Activated CD4-positive, alpha-beta T cell treated with anti-CD3 and anti-CD28 coated beads for 4 hours (primary cell): ENCODE measurements at regions not wholly inside any gene's neighbourhood (a gene's known extent, or its start where the extent isn't known, plus 50 kb on each side); places are given as distances from the start of the nearest gene placed in this dataset.
"Not testable (repeated sequence)": the region's sequence is repeated elsewhere in the genome, so short reads cannot be mapped to it uniquely, and the experiment has no call there.

Experiments
- DNase-seq, 2 donors: peaks; one replicate each; pipeline ENCODE4 v3.0.0-alpha.2; 2020

- DNase-seq = peak; percentile 15 to 17
These were observed 135.2 kb upstream of the CLINT1 start for GRCh38 chr5:157993986-157994691.

- DNase-seq = no peak
These were observed 134.3 kb upstream of the CLINT1 start for GRCh38 chr5:157993201-157993600.

- DNase-seq = no peak
These were observed 131.7 kb upstream of the CLINT1 start for GRCh38 chr5:157990583-157991181.

- DNase-seq = no peak
These were observed 130.4 kb upstream of the CLINT1 start for GRCh38 chr5:157989296-157989695.

GRCh38 chr5:157987259-157987658 lies 128.3 kb upstream of the CLINT1 start:
- DNase-seq = no peak

- no peak for DNase-seq
These were observed 127.6 kb upstream of the CLINT1 start for GRCh38 chr5:157986431-157986990.

- DNase-seq = no peak
These were observed 125.7 kb upstream of the CLINT1 start for GRCh38 chr5:157984611-157985010.

- DNase-seq = no peak
These were observed 125.1 kb upstream of the CLINT1 start for GRCh38 chr5:157983906-157984551.

GRCh38 chr5:157978061-157978460 lies 119.1 kb upstream of the CLINT1 start:
- DNase-seq = no peak

GRCh38 chr5:157976429-157976828 lies 117.5 kb upstream of the CLINT1 start:
- no peak for DNase-seq

- no peak for DNase-seq
These were observed 113.6 kb upstream of the CLINT1 start for GRCh38 chr5:157972579-157972978.

- DNase-seq = no peak
These were observed 112.7 kb upstream of the CLINT1 start for GRCh38 chr5:157971571-157972216.

GRCh38 chr5:157968570-157968969 lies 109.6 kb upstream of the CLINT1 start:
- not testable (repeated sequence) for DNase-seq

- no peak for DNase-seq
These were observed 107.0 kb upstream of the CLINT1 start for GRCh38 chr5:157965989-157966388.

GRCh38 chr5:157965040-157965678 lies 106.2 kb upstream of the CLINT1 start:
- DNase-seq = no peak

GRCh38 chr5:157963761-157964160 lies 104.8 kb upstream of the CLINT1 start:
- no peak for DNase-seq

- DNase-seq = no peak
These were observed 104.3 kb upstream of the CLINT1 start for GRCh38 chr5:157963244-157963643.

- not testable (repeated sequence) for DNase-seq
These were observed 103.7 kb upstream of the CLINT1 start for GRCh38 chr5:157962686-157963085.

GRCh38 chr5:157961896-157962590 lies 103.1 kb upstream of the CLINT1 start:
- DNase-seq = no peak

- DNase-seq = no peak
These were observed 102.2 kb upstream of the CLINT1 start for GRCh38 chr5:157961176-157961575.

GRCh38 chr5:157959370-157959769 lies 100.4 kb upstream of the CLINT1 start:
- no peak for DNase-seq

GRCh38 chr5:157956271-157956885 lies 97.4 kb upstream of the CLINT1 start:
- DNase-seq = no peak
